NB4 (cell line): ENCODE measurements at regions not wholly inside any gene's neighbourhood (a gene's known extent, or its start where the extent isn't known, plus 50 kb on each side); places are given as distances from the start of the nearest gene placed in this dataset.

Source experiments
- MYC ChIP-seq: IDR thresholded peaks from 2 replicates; pipeline ENCODE4 v1.6.1; 2011; ENCODE audit warnings: low read depth, low read length
- POLR2A ChIP-seq: IDR thresholded peaks from 2 replicates; pipeline ENCODE4 v1.6.1; 2011; ENCODE audit warnings: mild to moderate bottlenecking; ENCODE audit not compliant: insufficient read length; ENCODE audit errors: extremely low read depth
- TF ChIP-seq, protein P1 (sequence below): IDR thresholded peaks from one replicate; pipeline ENCODE4 v1.5.1; 2012; ENCODE audit warnings: low read depth, low read length
- TF ChIP-seq, protein P2 (sequence below): IDR thresholded peaks from 2 replicates; pipeline ENCODE4 v1.6.1; 2011; ENCODE audit warnings: low read depth, low read length

DNA sequence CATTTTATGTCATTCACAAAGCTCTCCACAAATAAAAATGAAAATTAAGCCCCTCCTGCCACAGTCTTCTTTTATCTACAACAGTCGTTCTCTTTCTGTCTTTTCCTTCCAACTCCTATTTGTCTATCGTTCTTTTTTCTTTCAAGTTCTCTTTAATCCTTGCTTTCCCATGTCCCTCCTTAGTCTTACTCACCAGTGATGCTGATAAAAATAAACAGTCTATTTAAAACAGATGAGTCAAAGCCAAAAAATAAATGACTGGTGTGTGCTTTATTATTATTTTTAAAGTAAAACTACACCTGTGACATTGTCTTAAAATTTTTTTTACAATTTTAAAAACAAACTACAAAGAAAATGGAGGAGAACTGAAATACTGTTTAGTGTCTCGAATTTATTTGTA is 137.1 kb upstream of the TMEM161B start:
- TF ChIP-seq, protein P1, sequence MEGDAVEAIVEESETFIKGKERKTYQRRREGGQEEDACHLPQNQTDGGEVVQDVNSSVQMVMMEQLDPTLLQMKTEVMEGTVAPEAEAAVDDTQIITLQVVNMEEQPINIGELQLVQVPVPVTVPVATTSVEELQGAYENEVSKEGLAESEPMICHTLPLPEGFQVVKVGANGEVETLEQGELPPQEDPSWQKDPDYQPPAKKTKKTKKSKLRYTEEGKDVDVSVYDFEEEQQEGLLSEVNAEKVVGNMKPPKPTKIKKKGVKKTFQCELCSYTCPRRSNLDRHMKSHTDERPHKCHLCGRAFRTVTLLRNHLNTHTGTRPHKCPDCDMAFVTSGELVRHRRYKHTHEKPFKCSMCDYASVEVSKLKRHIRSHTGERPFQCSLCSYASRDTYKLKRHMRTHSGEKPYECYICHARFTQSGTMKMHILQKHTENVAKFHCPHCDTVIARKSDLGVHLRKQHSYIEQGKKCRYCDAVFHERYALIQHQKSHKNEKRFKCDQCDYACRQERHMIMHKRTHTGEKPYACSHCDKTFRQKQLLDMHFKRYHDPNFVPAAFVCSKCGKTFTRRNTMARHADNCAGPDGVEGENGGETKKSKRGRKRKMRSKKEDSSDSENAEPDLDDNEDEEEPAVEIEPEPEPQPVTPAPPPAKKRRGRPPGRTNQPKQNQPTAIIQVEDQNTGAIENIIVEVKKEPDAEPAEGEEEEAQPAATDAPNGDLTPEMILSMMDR: no peak
- TF ChIP-seq POLR2A (no peak), MYC (no peak)
- TF ChIP-seq, protein P2, sequence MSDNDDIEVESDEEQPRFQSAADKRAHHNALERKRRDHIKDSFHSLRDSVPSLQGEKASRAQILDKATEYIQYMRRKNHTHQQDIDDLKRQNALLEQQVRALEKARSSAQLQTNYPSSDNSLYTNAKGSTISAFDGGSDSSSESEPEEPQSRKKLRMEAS: no peak
